ENCODE measurements at regions not wholly inside any gene's neighbourhood (a gene's known extent, or its start where the extent isn't known, plus 50 kb on each side); places are given as distances from the start of the nearest gene placed in this dataset.
A peak's percentile ranks its signal among the peaks of the same experiment; 100 is the strongest.

- Histone ChIP-seq H4K91ac (replicated peaks; ENCODE audit: insufficient read length, low read length) (no peak overlapping the region), H3K27me3 (replicated peaks in 1 of 4; ENCODE audit: control insufficient read depth in 3 of 4, extremely low read depth in 1 of 4, insufficient read depth in 3 of 4, low read length in 3 of 4) (no peaks in the 10 kb centered on the region), H3K9me3 (ENCODE audit: insufficient read depth in 2 of 2, low read depth in 1 of 2, low read length in 1 of 2) (no peaks in the 10 kb centered on the region), H3K23me2 (ENCODE audit: low read depth, low read length) (no peaks in the 10 kb centered on the region), H3K9ac (replicated peaks in 1 of 4; ENCODE audit: extremely low read depth in 1 of 4, low read depth in 3 of 4, low read length in 3 of 4) (no peak overlapping the region), H3K79me1 (ENCODE audit: low read depth, low read length) (no peaks in the 10 kb centered on the region), H3K4me1 (replicated peaks in 1 of 4; ENCODE audit: control insufficient read depth in 3 of 4, insufficient read depth in 4 of 4, low read length in 3 of 4) (peaks cover 0 to 2% (median 0%) of the 10 kb centered on the region in 4 experiments; a peak in 3 of 7 replicates), H3K4me3 (ENCODE audit: extremely low read depth in 1 of 4, insufficient read depth in 2 of 4, low read depth in 3 of 4, low read length in 4 of 4) (no peak overlapping the region), H2AK5ac (ENCODE audit: low read depth, low read length) (no peak overlapping the region), H3K79me2 (ENCODE audit: control insufficient read depth in 1 of 2, insufficient read depth in 2 of 2, low read length in 2 of 2) (no peaks in the 10 kb centered on the region), H3K56ac (replicated peaks; ENCODE audit: insufficient read length, low read depth, low read length) (no peak overlapping the region), H2AFZ (ENCODE audit: low read length) (peak overlapping the region; percentile 64), H4K5ac (ENCODE audit: insufficient read length, low read depth, low read length) (no peak overlapping the region), H3K18ac (ENCODE audit: extremely low read depth, low read length) (no peak overlapping the region; the same call in 1 of the 2 replicates), H3K4ac (replicated peaks; ENCODE audit: insufficient read length, low read depth, low read length) (no peak overlapping the region), H2BK120ac (replicated peaks; ENCODE audit: low read depth, low read length) (no peak overlapping the region), H2BK12ac (ENCODE audit: low read depth, low read length) (no peak overlapping the region), H3K4me2 (ENCODE audit: insufficient read depth in 1 of 2, low read depth in 2 of 2, low read length in 2 of 2) (peak overlapping the region in 1 of 2 experiments; percentile 15; a peak in 1 of 4 replicates), H4K8ac (ENCODE audit: extremely low read depth, insufficient read depth, low read length) (no peak overlapping the region), H2BK5ac (ENCODE audit: low read depth, low read length) (no peak overlapping the region), H2BK15ac (ENCODE audit: low read length) (no peak overlapping the region), H3K27ac (ENCODE audit: low read depth, low read length) (no peak overlapping the region), H3K23ac (ENCODE audit: insufficient read length) (no peak overlapping the region), H3K36me3 (ENCODE audit: control insufficient read depth in 2 of 4, insufficient read depth in 4 of 4, low read length in 3 of 4) (no peaks in the 10 kb centered on the region), H3K14ac (ENCODE audit: insufficient read length) (no peak overlapping the region), H4K20me1 (replicated peaks in 1 of 2; ENCODE audit: control insufficient read depth in 1 of 2, insufficient read depth in 2 of 2, low read length in 2 of 2) (no peaks in the 10 kb centered on the region), H2BK20ac (ENCODE audit: low read length) (no peak overlapping the region)
- FAIRE-seq (no peak), DNase-seq (ENCODE audit: low read depth in 1 of 2, low spot score in 2 of 2) (peak in 1 of 2 experiments; percentile 51)
- 49% methylated on average over 11 of the region's 11 CpGs; no CpG with 5 or more reads in 1 of the 2 experiments for WGBS, 2 experiments (ENCODE audit: extremely low coverage in 1 of 2, insufficient coverage in 1 of 2, insufficient read length in 1 of 2, insufficient replicate concordance in 2 of 2, low coverage in 1 of 2, low lambda C conversion rate in 2 of 2, missing lambda C conversion rate in 1 of 2)
- TF ChIP-seq BCL11A (IDR thresholded peaks at IDR 0.05; ENCODE audit: low read depth in 2 of 2, low read length in 2 of 2) (no peak), CHD2 (IDR thresholded peaks at IDR 0.05; ENCODE audit: low read length) (no peak), GTF2F1 (IDR thresholded peaks at IDR 0.05; ENCODE audit: borderline replicate concordance, low read depth, low read length) (no peak), ATF2 (IDR thresholded peaks at IDR 0.05; ENCODE audit: low read length) (no peak), SP1 (IDR thresholded peaks at IDR 0.05; ENCODE audit: low read depth, low read length) (no peak), SIN3A (conservative IDR thresholded peaks at IDR 0.05 in 1 of 2, IDR thresholded peaks at IDR 0.05 in 1 of 2; ENCODE audit: low read depth in 1 of 2, low read length in 2 of 2) (no peak), NANOG (IDR thresholded peaks at IDR 0.05; ENCODE audit: insufficient read depth, low read depth, low read length, poor library complexity, severe bottlenecking) (no peak)
- CTCF ChIA-PET (ENCODE audit: partially characterized antibody): interaction anchor here (1.1 to 2.0 kb wide), 6 partner anchors 10 to 85 kb away, joined by 3 to 8 read pairs (median 4); no protein-coding TSS in a partner anchor
- POLR2A ChIA-PET (ENCODE audit: partially characterized antibody): no interaction called here
Measured at GRCh38 chr14:54291491-54292191, 105.2 kb upstream of the CDKN3 start.
